Endothelial cell of umbilical vein (primary cell): ENCODE measurements at regions not wholly inside any gene's neighbourhood (a gene's known extent, or its start where the extent isn't known, plus 50 kb on each side); places are given as distances from the start of the nearest gene placed in this dataset.

Experiments used
- BruUV-seq: library from RNA; stranded (reverse); fragments of 400-500 nt; replicated peaks from 2 replicates; lab custom pipeline; 2021; lab: Mats Ljungman, UMichigan
- CTCF ChIA-PET: fragments of 300-600, 350-600 bp; sonication (Branson Sonifier 250); formaldehyde crosslinking; loops from one replicate; lab custom pipeline; 2021; ENCODE audit warnings: antibody characterized with exemption, inconsistent platforms; lab: Charles Lee
- POLR2A ChIA-PET: fragments of 300-600, 350-600 bp; sonication (Branson Sonifier 250); formaldehyde crosslinking; loops from one replicate; lab custom pipeline; 2021; ENCODE audit warnings: antibody characterized with exemption, inconsistent platforms; lab: Charles Lee
- DNase-seq: peaks from one replicate; pipeline ENCODE4 v3.0.0-alpha.2; 2011; ENCODE audit warnings: low read depth, low spot score
- FAIRE-seq: peaks from 2 replicates; lab custom pipeline; 2011; peaks lifted over from hg19 to GRCh38; lab: Jason Lieb, UNC
- H2AFZ ChIP-seq: 2 replicates; pipeline ENCODE4 v1.6.0; 2012; ENCODE audit warnings: low read depth, low read length, control low read depth, inconsistent platforms
- H3K27ac ChIP-seq: 2 replicates; pipeline ENCODE4 v1.5.1; 2011; ENCODE audit warnings: low read depth, mild to moderate bottlenecking, control low read depth, low read length, moderate library complexity; ENCODE audit not compliant: insufficient read depth
- H3K27me3 ChIP-seq, 2 experiments: 2 replicates each; pipeline versions ENCODE4 v1.6.0 to v1.6.1; 2011; ENCODE audit warnings: low read length in 2 of 2, mixed read lengths in 1 of 2; ENCODE audit not compliant: control insufficient read depth in 2 of 2, insufficient read depth in 2 of 2
- H3K36me3 ChIP-seq, 2 experiments: 2 replicates in 1 of 2; 3 replicates in 1 of 2; pipeline ENCODE4 v1.5.1; 2011; ENCODE audit warnings: low read length in 2 of 2, mild to moderate bottlenecking in 1 of 2, moderate library complexity in 1 of 2; ENCODE audit not compliant: control insufficient read depth in 2 of 2, insufficient read depth in 2 of 2; ENCODE audit errors: extremely low read depth in 1 of 2
- H3K4me1 ChIP-seq: 3 replicates; pipeline ENCODE4 v1.5.1; 2011; ENCODE audit warnings: mild to moderate bottlenecking, low read length; ENCODE audit not compliant: control insufficient read depth, insufficient read depth; ENCODE audit errors: extremely low read depth
- H3K4me2 ChIP-seq: 2 replicates; pipeline ENCODE4 v1.6.1; 2011; ENCODE audit warnings: low read length, control low read depth, mixed read lengths; ENCODE audit not compliant: insufficient read depth
- H3K4me3 ChIP-seq, 3 experiments: fragments of 200-600 bp in 1 of 3; sonication (generic), shearing (Covaris generic) in 1 of 3; replicated peaks in 1 of 3; 2 replicates each; pipeline ENCODE4 v1.5.1; 2011 to 2016; ENCODE audit warnings: control low read depth in 3 of 3, low read length in 3 of 3, mild to moderate bottlenecking in 2 of 3, inconsistent platforms in 1 of 3, low read depth in 1 of 3, moderate library complexity in 1 of 3; ENCODE audit not compliant: insufficient read depth in 1 of 3
- H3K79me2 ChIP-seq: 2 replicates; pipeline ENCODE4 v1.6.0; 2012; ENCODE audit warnings: low read length, inconsistent platforms; ENCODE audit not compliant: control insufficient read depth, insufficient read depth
- H3K9ac ChIP-seq: replicated peaks from 2 replicates; pipeline ENCODE3; 2011; ENCODE audit warnings: low read length, control low read depth; ENCODE audit not compliant: insufficient read depth; ENCODE audit errors: extremely low read depth
- H3K9me1 ChIP-seq: replicated peaks from 3 replicates; pipeline ENCODE4 v1.6.0; 2011; ENCODE audit warnings: mild to moderate bottlenecking, low read length; ENCODE audit not compliant: control insufficient read depth, insufficient read depth; ENCODE audit errors: extremely low read depth
- H3K9me3 ChIP-seq: replicated peaks from 2 replicates; pipeline ENCODE4 v1.5.1; 2012; ENCODE audit warnings: low read length, inconsistent platforms; ENCODE audit not compliant: control insufficient read depth, insufficient read depth
- H4K20me1 ChIP-seq: replicated peaks from 2 replicates; pipeline ENCODE3; 2011; ENCODE audit warnings: mild to moderate bottlenecking, low read length; ENCODE audit not compliant: control insufficient read depth, insufficient read depth; ENCODE audit errors: extremely low read depth
- CTCF ChIP-seq, 2 donors: IDR thresholded peaks; 1 replicate in 1 of 2; 2 replicates in 1 of 2; pipeline ENCODE4 v1.5.1; 2011; ENCODE audit warnings: low read length in 2 of 2, mild to moderate bottlenecking in 2 of 2, moderate library complexity in 2 of 2, control low read depth in 1 of 2, inconsistent platforms in 1 of 2, low read depth in 1 of 2; ENCODE audit not compliant: insufficient read depth in 1 of 2; ENCODE audit errors: extremely low read depth in 1 of 2
- FOS ChIP-seq: IDR thresholded peaks from 2 replicates; pipeline ENCODE4 v1.6.1; 2011; ENCODE audit warnings: mild to moderate bottlenecking, low read length, moderate library complexity, borderline replicate concordance; ENCODE audit not compliant: insufficient read depth
- JUN ChIP-seq: IDR thresholded peaks from 2 replicates; pipeline ENCODE4 v1.6.1; 2011; ENCODE audit warnings: borderline replicate concordance, low read depth; ENCODE audit not compliant: insufficient read length, insufficient read depth
- MAX ChIP-seq: IDR thresholded peaks from 2 replicates; pipeline ENCODE4 v1.6.1; 2011; ENCODE audit not compliant: insufficient read depth, insufficient read length
- POLR2AphosphoS5 ChIP-seq: IDR thresholded peaks from 2 replicates; pipeline ENCODE4 v1.6.1; 2012; ENCODE audit warnings: low read depth, mild to moderate bottlenecking, control low read depth, low read length, moderate library complexity; ENCODE audit not compliant: insufficient read depth
- dilution Hi-C: fragments of 300-500 bp; cut with MboI; formaldehyde crosslinking; loops from one replicate; pipeline ENCODE4 v1.15.0; 2019; ENCODE audit warnings: low sequenced_read_pairs; ENCODE audit not compliant: extremely low pct_ligation_motif_present
- intact Hi-C: fragments of 100-400 bp; cut with micrococcal nuclease; formaldehyde crosslinking; loops from one replicate; pipeline ENCODE4 v1.10.0; 2022

- Histone ChIP-seq H4K20me1 (no peaks in the 10 kb centered on the region), H3K27ac (no peak overlapping the region), H2AFZ (no peak overlapping the region), H3K9me3 (no peaks in the 10 kb centered on the region), H3K4me2 (no peak overlapping the region), H3K9ac (no peak overlapping the region), H3K79me2 (no peaks in the 10 kb centered on the region), H3K27me3 (no peaks in the 10 kb centered on the region), H3K9me1 (no peaks in the 10 kb centered on the region), H3K36me3 (no peaks in the 10 kb centered on the region), H3K4me3 (no peak overlapping the region), H3K4me1 (no peaks in the 10 kb centered on the region)
- FAIRE-seq, result no peak
- CTCF ChIA-PET, result no interaction called here
- BruUV-seq, result no TSS peak
- no peak for DNase-seq
- intact Hi-C loops (no loop called here), dilution Hi-C loops (no loop called here)
- POLR2A ChIA-PET, result no interaction called here
- TF ChIP-seq MAX (no peak), CTCF (IDR thresholded peaks at IDR 0.05; ENCODE audit: extremely low read depth in 1 of 2, insufficient read depth in 1 of 2, low read depth in 1 of 2, low read length in 2 of 2) (no peak)
These were observed 309.9 kb upstream of the PPP1R2C start for GRCh38 chrX:43087830-43088229.

GRCh38 chrX:43096830-43097229 is 318.9 kb upstream of the PPP1R2C start:
- POLR2A ChIA-PET, result no interaction called here
- H3K4me1 ChIP-seq, result no peaks in the 10 kb centered on the region
- no peak for FAIRE-seq

More at GRCh38 chrX:43096830-43097229, 318.9 kb upstream of the PPP1R2C start:
- no peaks in the 10 kb centered on the region for H3K9me3 ChIP-seq
- no peak overlapping the region for H3K4me3 ChIP-seq
- no peaks in the 10 kb centered on the region for H3K79me2 ChIP-seq
- H4K20me1 ChIP-seq, result no peaks in the 10 kb centered on the region
- intact Hi-C loops, result no loop called here
- H3K27ac ChIP-seq, result no peak overlapping the region
- TF ChIP-seq CTCF (IDR thresholded peaks at IDR 0.05; ENCODE audit: extremely low read depth in 1 of 2, insufficient read depth in 1 of 2, low read depth in 1 of 2, low read length in 2 of 2), result no peak
- no peak for TF ChIP-seq MAX
- TF ChIP-seq JUN, result no peak
- TF ChIP-seq POLR2AphosphoS5, result no peak
- no peak for TF ChIP-seq FOS
- no peaks in the 10 kb centered on the region for H3K36me3 ChIP-seq
- H3K9ac ChIP-seq, result no peak overlapping the region
- dilution Hi-C loops, result no loop called here
- no peak overlapping the region for H2AFZ ChIP-seq
- DNase-seq, result no peak
- H3K4me2 ChIP-seq, result no peak overlapping the region
- no peaks in the 10 kb centered on the region for H3K27me3 ChIP-seq
- BruUV-seq, result no TSS peak
- CTCF ChIA-PET, result no interaction called here
- no peaks in the 10 kb centered on the region for H3K9me1 ChIP-seq
